ENCODE measurements at regions not wholly inside any gene's neighbourhood (a gene's known extent, or its start where the extent isn't known, plus 50 kb on each side); places are given as distances from the start of the nearest gene placed in this dataset.

- H3K4me1 ChIP-seq, result no peaks in the 10 kb centered on the region
- H3K36me3 ChIP-seq, result no peaks in the 10 kb centered on the region
- H3K9me3 ChIP-seq, result peaks cover 0 to 4% (median 0%) of the 10 kb centered on the region in 4 donors
- TF ChIP-seq CTCF (IDR thresholded peaks at IDR 0.05) (no peak), POLR2A (IDR thresholded peaks at IDR 0.05) (no peak), EP300 (IDR thresholded peaks at IDR 0.05) (no peak), POLR2AphosphoS5 (IDR thresholded peaks at IDR 0.05) (no peak)
- H3K27ac ChIP-seq, result no peak overlapping the region
- H3K4me3 ChIP-seq, result no peak overlapping the region
- no peak for DNase-seq
- 50 to 74% methylated on average over 1 of the region's 1 CpG for WGBS, 2 donors
- H3K27me3 ChIP-seq, result peaks cover 0 to 7% (median 0%) of the 10 kb centered on the region in 3 donors
- intact Hi-C loops (cut with DNase I), result no loop called here
Observed at GRCh38 chr16:35184356-35184870, 1725.0 kb downstream of the TP53TG3F start.

- Histone ChIP-seq H3K27ac (no peak overlapping the region), H3K4me1 (no peaks in the 10 kb centered on the region), H3K36me3 (no peaks in the 10 kb centered on the region), H3K9me3 (peaks cover 0 to 4% (median 0%) of the 10 kb centered on the region in 4 donors), H3K27me3 (peaks cover 0 to 7% (median 0%) of the 10 kb centered on the region in 3 donors), H3K4me3 (no peak overlapping the region)
- intact Hi-C loops (cut with DNase I), result no loop called here
- WGBS, 2 donors, result 54 to 55% methylated on average over 3 of the region's 3 CpGs
- TF ChIP-seq EP300 (IDR thresholded peaks at IDR 0.05), result no peak
- no peak for DNase-seq
Observed at GRCh38 chr16:35185366-35186044, 1726.1 kb downstream of the TP53TG3F start.

- Histone ChIP-seq H3K9me3 (peaks cover 0 to 4% (median 0%) of the 10 kb centered on the region in 4 donors), H3K27ac (no peak overlapping the region), H3K27me3 (peaks cover 0 to 7% (median 0%) of the 10 kb centered on the region in 3 donors), H3K36me3 (no peaks in the 10 kb centered on the region), H3K4me1 (no peaks in the 10 kb centered on the region), H3K4me3 (no peak overlapping the region)
- DNase-seq, result no peak
- TF ChIP-seq POLR2A (IDR thresholded peaks at IDR 0.05) (no peak), EP300 (IDR thresholded peaks at IDR 0.05) (no peak), POLR2AphosphoS5 (IDR thresholded peaks at IDR 0.05) (no peak), CTCF (IDR thresholded peaks at IDR 0.05) (no peak)
- intact Hi-C loops (cut with DNase I), result no loop called here
Observed at GRCh38 chr16:35186045-35186759, 1726.8 kb downstream of the TP53TG3F start.

- H3K4me3 ChIP-seq, result no peak overlapping the region
- no peaks in the 10 kb centered on the region for H3K36me3 ChIP-seq
- H3K4me1 ChIP-seq, result no peaks in the 10 kb centered on the region
- H3K27me3 ChIP-seq, result peaks cover 0 to 7% (median 0%) of the 10 kb centered on the region in 3 donors
- WGBS, 2 donors, result 51 to 63% methylated on average over 2 of the region's 2 CpGs
- intact Hi-C loops (cut with DNase I), result no loop called here
- DNase-seq, result no peak
- H3K27ac ChIP-seq, result no peak overlapping the region
- no peak for TF ChIP-seq POLR2A (IDR thresholded peaks at IDR 0.05)
- TF ChIP-seq POLR2AphosphoS5 (IDR thresholded peaks at IDR 0.05), result no peak
- no peak for TF ChIP-seq EP300 (IDR thresholded peaks at IDR 0.05)
- TF ChIP-seq CTCF (IDR thresholded peaks at IDR 0.05), result no peak
- H3K9me3 ChIP-seq, result no peaks in the 10 kb centered on the region
Observed at GRCh38 chr16:35187665-35188225, 1728.3 kb downstream of the TP53TG3F start.

All from sigmoid colon (tissue), 6 donors.